GM18870 (cell line): ENCODE measurements at regions not wholly inside any gene's neighbourhood (a gene's known extent, or its start where the extent isn't known, plus 50 kb on each side); places are given as distances from the start of the nearest gene placed in this dataset.
A peak's percentile ranks its signal among the peaks of the same experiment; 100 is the strongest.
"Not testable (repeated sequence)": the region's sequence is repeated elsewhere in the genome, so short reads cannot be mapped to it uniquely, and the experiment has no call there.

Experiments used
- ATAC-seq: cut with Tn5 transposase; IDR thresholded peaks from one replicate; pipeline ENCODE4 v1.9.1; 2021; ENCODE audit warnings: moderate library complexity; ENCODE audit not compliant: unreplicated experiment

DNA sequence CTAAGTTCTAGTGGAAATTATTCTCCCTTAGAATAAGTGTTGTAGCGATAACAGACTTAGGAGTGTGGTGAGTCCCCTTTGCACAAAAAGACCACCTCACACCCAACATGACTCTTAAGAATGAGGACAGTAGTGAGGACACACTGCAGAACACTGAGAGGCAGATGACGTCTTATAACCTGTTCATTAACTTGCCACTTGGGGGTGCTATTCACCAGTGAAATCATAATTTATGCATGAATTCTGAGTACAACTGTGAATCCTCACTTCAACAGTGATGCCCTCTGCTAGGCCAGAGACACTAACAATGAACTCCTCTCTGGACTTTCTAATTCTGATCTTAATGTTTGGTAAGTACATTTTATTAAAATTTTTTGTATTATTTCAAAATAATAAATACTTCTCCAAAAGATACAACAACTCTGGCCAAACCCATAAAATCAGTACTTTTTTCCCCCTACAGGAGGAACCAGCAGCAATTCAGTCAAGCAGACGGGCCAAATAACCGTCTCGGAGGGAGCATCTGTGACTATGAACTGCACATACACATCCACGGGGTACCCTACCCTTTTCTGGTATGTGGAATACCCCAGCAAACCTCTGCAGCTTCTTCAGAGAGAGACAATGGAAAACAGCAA lies 274.7 kb downstream of the DAD1 start:
- ATAC-seq: peak; percentile 78

DNA sequence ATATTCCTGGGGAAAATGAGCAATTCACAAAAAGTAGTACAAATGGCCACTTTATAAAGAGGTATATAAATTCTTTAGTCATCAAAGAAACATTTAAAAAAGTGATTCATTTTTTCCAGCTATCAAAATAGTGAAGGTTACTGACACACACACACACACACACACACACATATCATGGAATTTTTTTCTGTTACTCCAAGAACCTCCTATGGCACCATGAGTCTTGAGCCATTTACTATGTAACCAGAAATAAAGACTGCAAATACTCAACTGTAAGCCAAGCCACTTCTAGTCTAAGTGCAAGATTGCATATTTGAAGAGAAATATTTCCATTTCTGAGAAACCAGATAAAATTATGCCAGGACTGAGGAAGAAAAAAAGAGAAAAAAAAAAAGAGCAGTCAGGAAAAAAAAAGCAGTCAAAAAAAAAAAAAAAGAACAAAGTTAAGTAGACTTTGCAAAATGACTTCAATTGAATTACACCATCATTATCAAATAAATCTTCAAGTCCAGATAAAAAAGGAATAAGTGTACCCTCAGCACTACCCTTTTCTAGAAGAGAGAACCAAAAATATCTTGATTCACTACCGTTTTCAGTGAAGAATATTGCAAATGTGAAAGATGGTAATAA lies 275.7 kb downstream of the DAD1 start:
- no peak for ATAC-seq

DNA sequence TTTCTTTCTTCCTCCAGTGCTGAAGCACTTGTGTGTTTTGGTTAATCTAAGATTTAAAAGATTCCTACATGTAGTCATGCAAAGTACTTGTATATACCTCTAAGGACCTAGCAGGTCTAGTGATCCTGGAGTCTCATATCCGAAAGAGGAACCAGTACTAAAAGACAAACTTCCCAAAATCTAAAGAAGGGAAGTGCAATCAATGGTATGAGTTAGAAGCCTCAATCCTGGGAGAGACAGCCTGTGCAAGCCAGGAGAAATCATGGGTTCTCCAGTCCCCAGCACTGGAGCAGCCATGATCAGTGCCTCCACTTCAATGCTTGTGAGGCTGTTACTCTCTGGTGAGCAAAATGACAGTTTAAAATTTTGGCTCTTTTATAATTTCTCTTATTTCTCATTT lies 277.4 kb downstream of the DAD1 start:
- no peak for ATAC-seq

DNA sequence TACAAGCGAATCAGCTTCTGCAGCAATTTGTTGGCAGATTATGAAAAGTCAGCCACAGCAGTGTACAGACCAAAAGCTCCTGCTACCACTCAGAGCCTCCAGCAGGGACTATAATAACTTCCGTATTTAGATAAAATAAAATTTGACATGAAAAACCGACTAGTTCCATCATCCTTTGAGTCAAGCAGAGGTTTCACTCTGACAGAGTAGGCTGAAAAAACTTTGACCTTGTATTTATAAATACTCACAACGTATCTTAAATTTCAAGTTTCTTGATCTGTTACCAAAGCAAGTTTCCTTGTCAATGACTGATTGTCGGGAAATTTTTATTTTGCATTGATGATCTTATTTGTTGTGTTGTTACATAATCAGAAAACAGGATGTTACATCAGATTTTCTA lies 283.4 kb downstream of the DAD1 start:
- ATAC-seq: no peak

DNA sequence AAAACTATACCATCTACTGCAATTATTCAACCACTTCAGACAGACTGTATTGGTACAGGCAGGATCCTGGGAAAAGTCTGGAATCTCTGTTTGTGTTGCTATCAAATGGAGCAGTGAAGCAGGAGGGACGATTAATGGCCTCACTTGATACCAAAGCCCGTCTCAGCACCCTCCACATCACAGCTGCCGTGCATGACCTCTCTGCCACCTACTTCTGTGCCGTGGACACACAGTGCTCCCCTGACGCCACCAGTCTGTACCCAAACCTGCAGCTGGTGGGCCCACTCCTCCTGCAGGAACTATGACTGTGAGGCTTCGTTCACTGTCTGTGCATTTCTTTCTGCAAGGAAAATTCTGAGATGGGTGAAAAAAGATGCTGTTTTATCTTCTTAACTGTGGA lies 284.7 kb downstream of the DAD1 start:
- no peak for ATAC-seq

DNA sequence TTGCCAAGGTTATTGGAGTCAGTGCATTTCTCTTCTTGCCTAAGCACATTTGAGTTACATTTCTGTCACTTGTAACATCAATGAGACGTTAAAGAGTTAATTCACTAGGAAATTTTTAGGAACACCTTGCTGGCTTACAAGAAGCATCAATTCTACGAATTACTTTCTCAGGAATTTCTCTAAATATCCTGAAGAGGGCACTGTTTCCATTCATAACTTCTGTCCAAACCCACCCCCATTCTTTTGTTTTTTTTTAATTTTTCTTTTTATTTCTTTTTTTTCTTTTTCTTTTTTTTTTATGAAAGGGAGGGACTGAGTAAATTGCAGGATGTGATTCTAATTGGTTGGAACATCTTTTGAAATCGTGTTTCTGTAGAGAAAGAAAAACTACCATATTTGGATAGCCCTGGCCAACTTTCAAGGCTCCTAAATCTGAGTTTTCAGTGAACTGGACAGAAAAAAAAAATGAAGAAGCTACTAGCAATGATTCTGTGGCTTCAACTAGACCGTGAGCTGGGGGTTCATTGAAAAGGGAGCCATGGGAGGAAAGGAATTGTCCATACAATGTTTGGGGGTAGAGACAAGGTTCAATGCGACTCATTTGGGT lies 285.3 kb downstream of the DAD1 start:
- ATAC-seq: no peak

DNA sequence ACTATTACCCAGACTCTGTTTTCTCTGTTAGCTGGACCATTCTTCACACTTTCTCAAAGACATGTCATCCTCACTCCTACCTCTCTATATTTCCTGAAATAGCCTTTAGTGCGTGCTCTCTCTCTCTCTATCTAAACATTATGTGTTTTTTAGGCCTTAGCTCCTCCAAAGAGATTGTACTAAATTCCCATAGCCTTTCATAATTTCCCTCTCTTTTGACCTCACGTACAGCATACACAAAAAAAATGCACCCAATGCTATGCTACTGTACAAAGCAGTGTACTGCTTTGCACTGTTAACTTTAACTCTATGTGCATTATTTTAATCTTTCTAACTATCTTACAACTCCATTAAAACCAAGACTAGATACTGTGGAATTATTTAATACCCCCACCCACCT lies 288.4 kb downstream of the DAD1 start:
- ATAC-seq: no peak

DNA sequence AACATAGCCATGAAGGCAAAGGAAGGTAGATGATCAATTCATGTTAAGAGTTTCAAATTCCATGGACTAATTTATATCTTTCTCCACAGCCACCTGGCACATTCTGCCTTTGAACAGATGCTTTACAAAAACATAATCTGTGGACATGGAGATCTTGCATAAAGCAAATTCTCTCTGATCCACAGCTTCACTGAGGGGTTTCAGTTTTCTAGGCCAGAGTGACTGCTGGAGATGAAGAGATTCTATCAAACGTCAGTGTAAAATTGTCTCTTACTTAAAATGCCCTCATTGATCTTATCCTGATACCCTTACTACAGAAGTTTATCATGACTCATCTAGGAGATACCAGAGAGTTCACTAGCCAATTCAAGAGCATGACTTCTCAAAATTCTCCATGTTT lies 291.6 kb downstream of the DAD1 start:
- no peak for ATAC-seq

DNA sequence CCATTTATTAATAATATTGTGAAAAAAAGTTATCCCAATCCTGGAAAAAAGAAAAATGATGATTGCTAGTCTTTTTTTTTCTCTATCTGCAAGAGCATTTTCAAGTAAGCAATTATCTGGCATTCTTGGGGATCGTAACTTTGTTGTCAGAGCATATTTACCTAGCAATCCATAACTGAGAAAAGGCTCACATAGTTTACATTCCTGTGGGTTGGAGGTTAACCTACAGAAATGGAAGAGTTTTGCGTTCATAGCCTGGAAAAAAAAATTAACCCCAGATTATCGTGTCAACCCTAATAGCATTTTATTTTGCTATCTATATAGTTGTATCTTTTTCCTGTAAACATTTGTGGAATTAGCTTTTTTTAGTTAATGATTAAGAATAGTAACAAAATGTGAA lies 292.3 kb downstream of the DAD1 start:
- ATAC-seq: no peak

DNA sequence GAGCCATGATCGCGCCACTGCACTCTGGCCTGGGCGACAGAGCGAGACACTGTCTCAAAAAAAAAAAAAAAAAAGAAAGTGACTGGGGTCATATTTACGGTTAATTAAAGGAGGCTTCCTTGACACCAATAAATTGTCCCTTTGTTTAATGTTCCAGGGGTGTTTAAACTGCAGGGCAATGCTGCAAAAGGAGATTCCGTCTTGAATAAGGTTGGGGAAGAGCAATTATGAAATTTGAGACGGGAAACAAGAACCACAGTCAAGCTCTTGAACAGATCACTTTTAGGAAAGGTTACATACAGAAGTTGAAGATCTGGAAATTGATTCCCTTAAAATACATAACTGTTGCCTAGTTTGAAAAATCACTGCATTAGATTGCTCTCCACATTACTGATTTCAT lies 292.9 kb downstream of the DAD1 start:
- ATAC-seq: no peak

DNA sequence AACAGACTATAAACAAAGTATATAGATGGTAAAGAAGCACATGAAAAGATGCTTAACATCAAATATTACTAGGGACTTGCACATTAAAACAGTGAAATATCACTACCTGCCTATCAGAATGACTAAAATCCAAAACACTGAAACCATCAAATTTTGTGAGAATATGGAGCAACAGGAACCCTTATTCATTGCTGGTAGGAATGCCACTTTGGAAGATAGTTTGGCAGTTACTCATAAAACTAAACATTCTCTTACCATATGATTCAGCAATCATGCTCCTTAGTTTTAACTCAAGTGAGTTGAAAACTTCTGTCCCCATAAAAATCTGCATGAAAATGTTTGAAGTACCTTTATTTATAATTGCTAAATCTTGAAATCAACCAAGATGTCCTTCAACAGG lies 297.6 kb downstream of the DAD1 start:
- ATAC-seq: no peak

DNA sequence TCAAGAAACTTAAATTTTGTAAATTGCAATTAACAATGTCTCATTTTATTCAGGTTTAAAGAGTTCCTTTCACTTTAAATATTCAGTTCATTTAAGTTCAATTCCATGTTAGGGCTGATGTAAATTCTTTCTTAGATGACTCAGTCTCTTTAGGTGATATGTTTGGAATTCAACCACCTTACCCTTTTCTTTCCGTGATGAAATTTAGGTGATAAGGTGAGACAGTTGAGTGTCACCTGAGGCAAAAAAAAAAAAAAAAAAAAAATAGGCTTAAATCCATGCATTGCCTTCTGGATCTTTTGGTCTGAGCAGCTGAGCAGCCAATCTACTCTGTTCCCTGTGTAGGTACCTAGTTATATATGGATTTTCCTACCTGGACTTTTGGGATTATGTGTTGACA lies 299.5 kb downstream of the DAD1 start:
- ATAC-seq: no peak

DNA sequence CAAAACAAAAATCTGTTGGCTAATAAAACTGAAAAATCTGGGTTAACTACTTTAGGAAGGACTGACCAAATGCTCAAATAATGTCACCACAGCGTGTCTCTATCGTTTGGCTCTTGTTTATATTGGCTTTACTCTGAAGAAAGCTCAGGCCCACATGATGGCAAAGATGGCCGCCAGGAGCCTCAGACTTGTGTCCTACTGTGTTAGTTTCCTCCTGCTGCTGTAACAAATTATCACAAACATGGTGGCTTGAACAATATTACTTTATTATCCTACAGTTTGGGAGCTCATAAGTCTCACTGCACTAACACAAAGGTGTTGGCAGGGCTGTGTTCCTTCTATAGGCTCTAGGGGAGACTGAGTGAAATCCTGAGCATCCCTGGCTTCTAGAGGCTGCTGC lies 303.0 kb downstream of the DAD1 start:
- ATAC-seq: no peak

DNA sequence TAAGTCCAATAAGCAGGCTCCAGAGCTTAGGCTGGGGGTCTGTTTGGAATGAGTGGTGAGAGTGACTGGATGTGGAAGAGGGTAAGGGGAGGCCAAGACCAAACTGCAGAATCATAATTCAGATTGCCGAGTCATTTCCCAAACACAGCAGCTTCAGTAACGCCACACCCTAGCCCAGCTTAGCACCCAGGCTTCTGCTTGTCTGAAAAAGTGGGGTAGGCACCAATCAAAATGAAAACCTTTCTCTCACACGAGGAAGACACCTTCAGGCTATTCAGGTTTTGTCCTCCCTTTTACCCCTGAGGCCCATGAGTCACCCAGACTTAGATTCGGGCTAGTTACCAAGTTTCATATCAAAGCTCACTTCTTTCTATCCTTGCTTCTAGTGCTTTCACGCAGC lies 306.1 kb downstream of the DAD1 start:
- no peak for ATAC-seq

DNA sequence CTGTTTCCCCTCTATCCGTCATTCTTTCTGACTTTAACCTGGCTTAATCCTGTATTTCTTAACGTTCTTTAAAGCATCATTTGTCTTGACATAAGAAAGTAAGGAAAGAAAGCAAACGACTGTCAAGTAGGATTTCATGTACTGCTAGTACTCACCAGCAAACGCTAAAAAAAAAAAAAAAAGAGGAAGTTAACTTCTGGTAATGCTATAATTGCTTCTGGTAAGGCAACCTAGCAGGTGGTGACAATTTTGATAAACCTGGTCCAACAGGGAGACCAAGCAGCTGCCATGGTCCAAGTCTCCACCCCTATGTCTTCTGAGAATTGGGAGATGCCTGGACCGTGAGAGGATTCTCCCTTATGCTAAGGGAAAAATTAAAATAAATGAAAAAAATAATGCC lies 306.6 kb downstream of the DAD1 start:
- ATAC-seq: no peak

DNA sequence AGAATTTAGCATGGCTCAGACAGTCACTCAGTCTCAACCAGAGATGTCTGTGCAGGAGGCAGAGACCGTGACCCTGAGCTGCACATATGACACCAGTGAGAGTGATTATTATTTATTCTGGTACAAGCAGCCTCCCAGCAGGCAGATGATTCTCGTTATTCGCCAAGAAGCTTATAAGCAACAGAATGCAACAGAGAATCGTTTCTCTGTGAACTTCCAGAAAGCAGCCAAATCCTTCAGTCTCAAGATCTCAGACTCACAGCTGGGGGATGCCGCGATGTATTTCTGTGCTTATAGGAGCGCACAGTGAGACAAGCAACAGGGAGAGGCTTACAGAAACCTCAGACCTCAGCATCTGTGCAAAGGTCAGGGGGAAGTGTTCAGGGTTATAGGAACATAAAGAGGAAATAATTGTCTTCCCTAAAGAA lies 307.6 kb downstream of the DAD1 start:
- ATAC-seq: not testable (repeated sequence)

DNA sequence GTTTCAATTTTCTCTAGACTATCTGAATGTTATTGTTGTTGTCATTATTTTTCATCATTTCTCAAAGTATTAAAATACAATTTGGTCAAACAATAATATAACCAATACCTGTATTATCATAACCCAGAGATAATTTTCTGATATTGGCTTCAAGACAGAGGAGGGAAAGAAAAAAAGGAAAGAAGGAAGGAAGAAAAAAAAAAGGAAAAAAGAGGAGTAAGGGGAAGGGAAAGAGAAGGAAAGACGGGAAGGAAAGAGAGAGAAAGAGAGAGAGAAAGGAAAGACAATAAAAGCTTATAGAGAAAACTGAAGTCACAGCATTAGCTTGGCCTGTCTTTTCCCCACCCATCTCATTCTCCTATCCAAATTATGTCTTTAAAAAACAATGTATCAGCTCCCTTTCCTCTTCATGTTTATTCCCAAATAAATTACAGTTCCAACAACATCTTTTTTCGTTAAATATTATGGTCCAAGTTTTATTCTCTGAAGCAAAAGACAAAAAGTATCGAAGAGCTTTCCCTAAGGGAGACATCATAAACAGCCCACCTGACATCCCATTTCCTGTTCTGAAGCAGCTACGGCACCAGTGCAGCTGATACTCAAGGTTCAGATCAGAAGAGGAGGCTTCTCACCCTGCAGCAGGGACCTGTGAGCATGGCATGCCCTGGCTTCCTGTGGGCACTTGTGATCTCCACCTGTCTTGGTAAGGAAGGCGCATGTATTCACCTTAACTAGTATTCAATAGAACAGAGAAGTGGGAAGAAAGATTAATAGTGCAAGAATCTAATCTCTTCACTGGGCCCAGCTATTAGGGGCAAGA lies 308.3 kb downstream of the DAD1 start:
- no peak for ATAC-seq

DNA sequence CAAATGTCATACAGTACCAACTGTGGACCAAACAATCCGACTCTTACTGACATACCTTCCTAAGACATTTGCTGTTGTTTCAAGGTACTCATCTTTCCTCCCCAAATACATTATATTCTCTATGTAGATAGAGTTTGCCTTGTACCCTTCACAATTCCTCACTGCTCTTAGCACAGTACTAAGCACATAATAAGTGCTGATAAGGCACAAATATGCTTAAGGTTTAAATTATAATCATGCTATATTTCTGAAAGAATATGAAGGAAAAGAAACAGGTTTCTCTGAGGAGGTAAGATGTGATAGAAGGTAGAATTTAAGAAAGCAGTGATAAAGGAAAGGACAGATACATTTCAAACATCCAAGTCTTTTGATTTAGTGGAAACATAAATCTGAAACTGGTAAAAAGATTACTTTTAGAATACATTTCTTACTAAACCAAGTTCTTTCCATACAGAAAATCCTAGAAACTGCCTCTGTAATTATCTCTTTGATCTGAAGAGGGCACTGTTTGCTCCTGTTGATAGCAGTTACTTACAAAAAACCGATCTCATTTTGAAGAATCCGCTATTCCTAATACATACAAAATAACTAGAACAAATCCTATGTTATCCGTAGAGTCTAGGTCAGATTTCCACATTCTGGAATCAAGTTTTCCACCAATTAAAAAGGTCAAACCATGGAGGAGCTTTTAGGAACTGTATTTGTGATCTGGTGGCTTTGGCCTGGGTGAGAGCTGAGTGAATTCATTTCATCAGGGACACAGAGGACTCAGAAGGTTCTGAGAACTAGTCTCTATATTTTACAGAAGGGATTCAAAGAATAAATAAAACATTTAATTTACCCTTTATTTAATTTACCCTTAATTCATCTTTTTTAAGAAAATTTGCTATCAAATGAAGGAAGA lies 311.9 kb downstream of the DAD1 start:
- ATAC-seq: no peak

DNA sequence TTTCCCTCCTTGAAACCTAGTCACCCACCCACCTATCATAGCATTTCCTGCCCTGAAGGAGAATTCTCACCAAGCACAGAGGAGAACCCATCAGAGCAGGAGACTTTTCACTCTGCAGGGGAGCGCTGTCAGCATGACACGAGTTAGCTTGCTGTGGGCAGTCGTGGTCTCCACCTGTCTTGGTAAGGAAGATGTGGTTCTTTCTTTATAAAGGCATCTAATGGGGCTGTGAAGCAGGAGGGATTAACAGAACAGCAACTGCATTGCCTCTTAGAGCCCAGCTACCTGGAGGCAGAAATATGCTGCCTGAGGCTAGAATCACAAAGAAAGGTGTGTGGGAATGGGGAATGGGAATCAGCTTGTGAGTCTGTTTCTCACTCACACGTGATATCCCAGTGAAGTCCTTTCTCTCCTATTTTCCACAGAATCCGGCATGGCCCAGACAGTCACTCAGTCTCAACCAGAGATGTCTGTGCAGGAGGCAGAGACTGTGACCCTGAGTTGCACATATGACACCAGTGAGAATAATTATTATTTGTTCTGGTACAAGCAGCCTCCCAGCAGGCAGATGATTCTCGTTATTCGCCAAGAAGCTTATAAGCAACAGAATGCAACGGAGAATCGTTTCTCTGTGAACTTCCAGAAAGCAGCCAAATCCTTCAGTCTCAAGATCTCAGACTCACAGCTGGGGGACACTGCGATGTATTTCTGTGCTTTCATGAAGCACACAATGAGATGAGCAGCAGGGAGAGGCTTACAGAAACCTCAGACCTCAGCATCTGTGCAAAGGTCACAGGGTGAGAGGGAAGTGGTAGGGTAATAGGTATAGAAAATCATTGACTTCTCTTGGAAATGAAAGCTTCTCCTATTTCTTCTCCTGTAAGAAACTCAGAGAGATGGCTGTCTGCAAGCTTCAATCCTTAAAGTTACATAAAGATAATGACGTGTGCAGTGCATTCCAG lies 316.9 kb downstream of the DAD1 start:
- no peak for ATAC-seq

DNA sequence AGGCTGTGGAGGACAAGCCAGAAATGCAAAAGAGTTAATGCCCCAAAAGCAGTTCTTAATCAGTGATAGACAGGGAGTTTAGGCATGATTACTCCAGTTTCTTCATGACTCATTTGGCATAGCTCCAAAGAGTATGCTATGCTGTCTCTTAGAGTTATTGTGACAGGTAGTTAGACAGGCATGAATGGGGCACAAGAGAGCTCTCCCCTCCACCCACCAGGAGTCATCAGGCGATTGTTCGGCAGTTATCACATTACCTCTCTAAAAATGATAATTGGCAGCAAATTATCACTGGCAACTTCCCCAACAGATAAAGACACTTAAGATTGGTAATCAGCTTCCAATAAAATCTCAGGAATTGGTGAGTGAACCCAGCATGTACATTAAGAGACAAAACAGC lies 320.1 kb downstream of the DAD1 start:
- no peak for ATAC-seq
